Transverse colon (tissue), 3 donors: ENCODE measurements at regions not wholly inside any gene's neighbourhood (a gene's known extent, or its start where the extent isn't known, plus 50 kb on each side); places are given as distances from the start of the nearest gene placed in this dataset.

ENCODE experiments used
- CTCF ChIP-seq, 5 experiments: fragments of 200-600 bp in 3 of 5; fragments of 450-650 bp in 2 of 5; sonication (generic) in 3 of 5; IDR thresholded peaks; 1 replicate in 2 of 5; 2 replicates in 3 of 5; pipeline ENCODE4 v1.5.1; 2016 to 2017; ENCODE audit warnings: antibody characterized with exemption in 5 of 5, inconsistent platforms in 3 of 5, mild to moderate bottlenecking in 2 of 5, moderate library complexity in 1 of 5
- POLR2A ChIP-seq: fragments of 450-650 bp; IDR thresholded peaks from one replicate; pipeline ENCODE4 v1.6.1; 2016; ENCODE audit warnings: antibody characterized with exemption, mild to moderate bottlenecking, moderate library complexity

GRCh38 chr12:126607157-126607556 is 1541.9 kb downstream of the AACS start:
- TF ChIP-seq CTCF (IDR thresholded peaks at IDR 0.05) (no peak), POLR2A (no peak)
